ENCODE measurements at regions not wholly inside any gene's neighbourhood (a gene's known extent, or its start where the extent isn't known, plus 50 kb on each side); places are given as distances from the start of the nearest gene placed in this dataset.

GRCh38 chr2:128689971-128690370 lies 371.3 kb upstream of the HS6ST1 start:
- H3K4me3 ChIP-seq (ENCODE audit: low read depth, low read length) = no peak overlapping the region
- POLR2A ChIA-PET = no interaction called here

GRCh38 chr2:128690431-128690830 lies 371.8 kb upstream of the HS6ST1 start:
- CTCF ChIA-PET = interaction anchor here (1.0 kb wide), 1 partner anchor 456 kb away, joined by 3 read pairs; no protein-coding TSS in a partner anchor
- DNase-seq (ENCODE audit: low read depth, low spot score) = no peak
- TF ChIP-seq CTCF (IDR thresholded peaks at IDR 0.05; ENCODE audit: insufficient read depth, low read length, missing control alignments) = no peak
- POLR2A ChIA-PET = no interaction called here
- H3K4me3 ChIP-seq (ENCODE audit: low read depth, low read length) = no peak overlapping the region

More at GRCh38 chr2:128689971-128690370, 371.3 kb upstream of the HS6ST1 start:
- no peak for TF ChIP-seq CTCF (IDR thresholded peaks at IDR 0.05; ENCODE audit: insufficient read depth, low read length, missing control alignments)
- CTCF ChIA-PET = no interaction called here
- no peak for DNase-seq (ENCODE audit: low read depth, low spot score)

DNA sequence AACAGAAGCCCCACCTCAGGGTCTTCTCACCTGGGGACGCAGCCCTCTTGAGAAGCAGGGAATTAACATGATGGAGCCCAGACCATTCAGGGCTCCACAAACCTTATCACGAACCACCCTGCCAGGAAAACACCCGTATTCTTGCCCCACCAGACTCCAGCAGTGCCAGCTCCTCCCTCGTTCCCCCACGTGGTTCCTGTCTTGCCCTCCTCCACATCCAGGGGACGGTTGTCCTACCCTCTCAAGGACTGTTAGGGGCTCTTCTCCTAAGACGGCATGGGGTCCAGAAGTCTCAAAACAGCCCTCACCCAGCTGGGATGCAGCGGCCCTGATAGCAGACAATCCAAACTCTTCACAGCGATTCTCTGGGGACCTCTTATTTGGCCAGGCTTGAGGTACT lies 372.2 kb upstream of the HS6ST1 start:
- ChIA-PET POLR2A (no interaction called here), CTCF (interaction anchor here (1.0 kb wide), 1 partner anchor 457 kb away, joined by 3 read pairs; no protein-coding TSS in a partner anchor)
- TF ChIP-seq CTCF (IDR thresholded peaks at IDR 0.05; ENCODE audit: insufficient read depth, low read length, missing control alignments) = no peak
- no peak for DNase-seq (ENCODE audit: low read depth, low spot score)
- H3K4me3 ChIP-seq (ENCODE audit: low read depth, low read length) = no peak overlapping the region

DNA sequence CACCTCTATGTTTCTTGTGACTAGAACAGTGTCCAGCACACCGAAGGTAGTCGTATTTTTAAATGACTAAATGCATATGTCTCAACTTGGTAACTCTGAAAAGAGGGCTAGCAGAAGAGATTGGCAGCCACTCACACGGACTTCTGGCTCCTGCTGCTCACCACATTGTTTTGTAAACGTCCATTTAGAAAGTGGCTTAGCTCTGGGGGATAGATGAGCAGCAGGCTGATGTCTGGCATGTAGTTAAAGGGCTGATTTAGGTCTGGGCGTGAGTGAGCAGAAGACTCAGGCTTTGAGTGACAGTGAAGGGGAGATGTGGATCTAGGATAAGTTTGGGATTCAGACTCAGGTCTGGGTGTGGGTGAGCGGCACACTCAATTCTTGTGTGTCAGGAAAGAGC lies 372.9 kb upstream of the HS6ST1 start:
- TF ChIP-seq CTCF (IDR thresholded peaks at IDR 0.05; ENCODE audit: insufficient read depth, low read length, missing control alignments) = no peak
- POLR2A ChIA-PET = no interaction called here
- CTCF ChIA-PET = interaction anchor here (1.0 kb wide), 1 partner anchor 457 kb away, joined by 3 read pairs; no protein-coding TSS in a partner anchor
- no peak for DNase-seq (ENCODE audit: low read depth, low spot score)
- no peak overlapping the region for H3K4me3 ChIP-seq (ENCODE audit: low read depth, low read length)

DNA sequence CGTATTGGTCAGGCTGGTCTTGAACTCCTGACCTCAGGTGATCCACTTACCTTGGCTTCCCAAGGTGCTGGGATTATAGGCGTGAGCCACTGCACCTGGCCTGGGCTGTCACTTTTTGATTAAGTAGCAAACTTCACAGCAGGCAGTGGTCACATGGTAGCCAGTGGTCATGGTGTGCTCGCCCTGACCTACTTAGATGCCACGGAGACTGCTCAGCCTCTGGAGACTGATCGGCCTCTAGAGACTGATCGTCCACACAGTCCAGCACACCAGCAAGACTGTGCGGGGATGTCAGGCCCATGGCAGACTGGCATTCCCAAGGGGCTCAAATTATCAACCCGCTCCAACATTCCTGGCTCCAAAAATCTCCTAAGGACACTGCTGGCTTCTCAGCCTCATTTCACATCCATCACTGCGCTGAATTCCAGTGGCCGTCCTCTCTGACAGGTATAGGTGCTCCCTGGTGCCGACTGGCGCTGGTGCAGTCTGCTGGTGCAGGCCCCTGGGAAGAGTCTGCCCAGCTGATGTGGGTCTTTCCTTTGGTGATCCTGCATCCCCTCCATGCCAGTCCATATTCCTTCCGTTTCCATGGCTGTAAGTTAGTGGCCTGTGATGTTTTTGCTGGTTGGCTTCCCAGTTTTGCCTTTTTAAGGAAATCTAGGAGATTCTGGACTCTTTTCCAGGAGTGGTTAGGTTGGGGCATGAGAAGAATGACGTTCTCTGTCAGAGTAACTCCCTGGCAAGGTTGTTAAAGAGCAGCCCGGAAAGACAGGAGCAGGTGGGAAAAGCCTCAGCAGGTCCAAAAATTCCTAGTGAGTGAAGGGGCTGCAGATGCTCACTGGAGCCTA lies 374.5 kb upstream of the HS6ST1 start:
- CTCF ChIA-PET = no interaction called here
- H3K4me3 ChIP-seq (ENCODE audit: low read depth, low read length) = no peak overlapping the region
- POLR2A ChIA-PET = interaction anchor here (0.6 kb wide), 1 partner anchor 249 kb away, joined by 3 read pairs; no protein-coding TSS in a partner anchor
- DNase-seq (ENCODE audit: low read depth, low spot score) = no peak
- no peak for TF ChIP-seq CTCF (IDR thresholded peaks at IDR 0.05; ENCODE audit: insufficient read depth, low read length, missing control alignments)

DNA sequence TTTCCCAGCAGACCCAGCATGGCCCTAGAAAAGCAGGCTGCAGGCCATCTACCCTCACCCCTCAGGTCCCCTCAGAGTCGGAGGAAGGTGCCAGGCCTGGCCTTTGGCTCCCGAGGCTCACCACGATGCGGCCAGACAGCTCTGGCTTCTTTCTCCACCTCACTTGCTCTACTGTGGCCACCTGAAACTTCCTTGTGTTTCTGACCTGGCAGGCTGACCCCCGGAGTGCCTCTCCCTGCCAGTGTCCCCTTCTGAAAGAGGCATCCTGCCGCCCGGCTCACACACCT lies 375.0 kb upstream of the HS6ST1 start:
- ChIA-PET CTCF (no interaction called here), POLR2A (no interaction called here)
- no peak for DNase-seq (ENCODE audit: low read depth, low spot score)
- H3K4me3 ChIP-seq (ENCODE audit: low read depth, low read length) = no peak overlapping the region
- TF ChIP-seq CTCF (IDR thresholded peaks at IDR 0.05; ENCODE audit: insufficient read depth, low read length, missing control alignments) = no peak

All from AG04449 (cell line).